ENCODE measurements at regions not wholly inside any gene's neighbourhood (a gene's known extent, or its start where the extent isn't known, plus 50 kb on each side); places are given as distances from the start of the nearest gene placed in this dataset.
A peak's percentile ranks its signal among the peaks of the same experiment; 100 is the strongest.

GRCh38 chr2:2909086-2910035 is 468.3 kb downstream of the EIPR1 start:
- H3K4me3 ChIP-seq, result no peak overlapping the region
- no peaks in the 10 kb centered on the region for H3K36me3 ChIP-seq
- no peak overlapping the region for H3K27ac ChIP-seq (replicated peaks in 1 of 4)
- no peak for TF ChIP-seq EP300 (IDR thresholded peaks at IDR 0.05)
- TF ChIP-seq POLR2A (IDR thresholded peaks at IDR 0.05; ENCODE audit: low read depth), result no peak
- TF ChIP-seq POLR2AphosphoS5 (IDR thresholded peaks at IDR 0.05), result no peak
- TF ChIP-seq CTCF (IDR thresholded peaks at IDR 0.05), result no peak
- WGBS, result 84% methylated on average over 21 of the region's 23 CpGs
- H3K4me1 ChIP-seq, result no peaks in the 10 kb centered on the region
- DNase-seq (ENCODE audit: extremely low spot score), result peak; percentile 82
- no peaks in the 10 kb centered on the region for H3K27me3 ChIP-seq
- H3K9me3 ChIP-seq, result no peaks in the 10 kb centered on the region
- intact Hi-C loops (cut with DNase I), result no loop called here

GRCh38 chr2:2906091-2906490 is 471.5 kb downstream of the EIPR1 start:
- TF ChIP-seq POLR2AphosphoS5 (IDR thresholded peaks at IDR 0.05), result no peak
- no peak for TF ChIP-seq POLR2A (IDR thresholded peaks at IDR 0.05; ENCODE audit: low read depth)
- TF ChIP-seq EP300 (IDR thresholded peaks at IDR 0.05), result no peak
- TF ChIP-seq CTCF (IDR thresholded peaks at IDR 0.05), result no peak
- Histone ChIP-seq H3K36me3 (no peaks in the 10 kb centered on the region), H3K27ac (replicated peaks in 1 of 4) (no peak overlapping the region), H3K4me3 (no peak overlapping the region), H3K4me1 (no peaks in the 10 kb centered on the region), H3K9me3 (no peaks in the 10 kb centered on the region), H3K27me3 (no peaks in the 10 kb centered on the region)
- peak; percentile 39 for DNase-seq (ENCODE audit: extremely low spot score)
- 86% methylated on average over 7 of the region's 7 CpGs for WGBS
- intact Hi-C loops (cut with DNase I), result no loop called here

- WGBS, result 90% methylated on average over 12 of the region's 16 CpGs
- no peaks in the 10 kb centered on the region for H3K4me1 ChIP-seq
These were observed 472.8 kb downstream of the EIPR1 start for GRCh38 chr2:2904721-2905350.

GRCh38 chr2:2902547-2903281 is 474.9 kb downstream of the EIPR1 start:
- TF ChIP-seq POLR2AphosphoS5 (IDR thresholded peaks at IDR 0.05) (no peak), CTCF (IDR thresholded peaks at IDR 0.05) (no peak), EP300 (IDR thresholded peaks at IDR 0.05) (no peak), POLR2A (IDR thresholded peaks at IDR 0.05; ENCODE audit: low read depth) (no peak)
- H3K27ac ChIP-seq (replicated peaks in 1 of 4), result no peak overlapping the region
- 78% methylated on average over 8 of the region's 8 CpGs for WGBS

More at GRCh38 chr2:2904721-2905350, 472.8 kb downstream of the EIPR1 start:
- DNase-seq (ENCODE audit: extremely low spot score), result peak; percentile 84
- Histone ChIP-seq H3K27me3 (no peaks in the 10 kb centered on the region), H3K4me3 (no peak overlapping the region), H3K36me3 (no peaks in the 10 kb centered on the region), H3K27ac (replicated peaks in 1 of 4) (no peak overlapping the region), H3K9me3 (no peaks in the 10 kb centered on the region)
- intact Hi-C loops (cut with DNase I), result no loop called here
- no peak for TF ChIP-seq CTCF (IDR thresholded peaks at IDR 0.05)
- TF ChIP-seq POLR2AphosphoS5 (IDR thresholded peaks at IDR 0.05), result no peak
- no peak for TF ChIP-seq EP300 (IDR thresholded peaks at IDR 0.05)
- no peak for TF ChIP-seq POLR2A (IDR thresholded peaks at IDR 0.05; ENCODE audit: low read depth)

More at GRCh38 chr2:2902547-2903281, 474.9 kb downstream of the EIPR1 start:
- DNase-seq (ENCODE audit: extremely low spot score), result peak; percentile 89
- no peaks in the 10 kb centered on the region for H3K4me1 ChIP-seq
- no peak overlapping the region for H3K4me3 ChIP-seq
- no peaks in the 10 kb centered on the region for H3K9me3 ChIP-seq
- no peaks in the 10 kb centered on the region for H3K27me3 ChIP-seq
- intact Hi-C loops (cut with DNase I), result no loop called here
- H3K36me3 ChIP-seq, result no peaks in the 10 kb centered on the region
